ENCODE measurements at regions not wholly inside any gene's neighbourhood (a gene's known extent, or its start where the extent isn't known, plus 50 kb on each side); places are given as distances from the start of the nearest gene placed in this dataset.
A peak's percentile ranks its signal among the peaks of the same experiment; 100 is the strongest.

- no peaks in the 10 kb centered on the region for H3K36me3 ChIP-seq (ENCODE audit: insufficient read depth, low read length)
- H3K4me2 ChIP-seq (ENCODE audit: low read length), result peak overlapping the region; percentile 75
- H3K9me3 ChIP-seq (replicated peaks; ENCODE audit: low read length), result no peaks in the 10 kb centered on the region
- H3K27me3 ChIP-seq (ENCODE audit: control insufficient read depth, insufficient read depth, low read length), result no peaks in the 10 kb centered on the region
- peak overlapping the region; percentile 59 for H3K9ac ChIP-seq (ENCODE audit: low read depth, low read length)
- peak overlapping the region; percentile 44 for H3K4me3 ChIP-seq (ENCODE audit: low read length)
- H3K4me1 ChIP-seq (ENCODE audit: control insufficient read depth, insufficient read depth, low read length), result peaks cover 52% of the 10 kb centered on the region
Observed at GRCh38 chr12:75724928-75725312, 213.5 kb upstream of the KRR1 start.

GRCh38 chr12:75724307-75724927 is 213.0 kb upstream of the KRR1 start:
- H3K36me3 ChIP-seq (ENCODE audit: insufficient read depth, low read length), result no peaks in the 10 kb centered on the region
- peak overlapping the region; percentile 75 for H3K4me2 ChIP-seq (ENCODE audit: low read length)
- H3K4me1 ChIP-seq (ENCODE audit: control insufficient read depth, insufficient read depth, low read length), result peaks cover 52% of the 10 kb centered on the region
- H3K9me3 ChIP-seq (replicated peaks; ENCODE audit: low read length), result no peaks in the 10 kb centered on the region
- no peaks in the 10 kb centered on the region for H3K27me3 ChIP-seq (ENCODE audit: control insufficient read depth, insufficient read depth, low read length)
- H3K9ac ChIP-seq (ENCODE audit: low read depth, low read length), result peak overlapping the region; percentile 57
- H3K4me3 ChIP-seq (ENCODE audit: low read length), result peak overlapping the region; percentile 44

GRCh38 chr12:75722714-75723200 is 211.3 kb upstream of the KRR1 start:
- H3K9me3 ChIP-seq (replicated peaks; ENCODE audit: low read length), result no peaks in the 10 kb centered on the region
- no peak overlapping the region for H3K4me3 ChIP-seq (ENCODE audit: low read length)
- no peaks in the 10 kb centered on the region for H3K27me3 ChIP-seq (ENCODE audit: control insufficient read depth, insufficient read depth, low read length)
- peak overlapping the region; percentile 19 for H3K4me2 ChIP-seq (ENCODE audit: low read length)
- H3K9ac ChIP-seq (ENCODE audit: low read depth, low read length), result peak overlapping the region; percentile 42
- no peaks in the 10 kb centered on the region for H3K36me3 ChIP-seq (ENCODE audit: insufficient read depth, low read length)
- H3K4me1 ChIP-seq (ENCODE audit: control insufficient read depth, insufficient read depth, low read length), result peaks cover 52% of the 10 kb centered on the region

- Histone ChIP-seq H3K9me3 (replicated peaks; ENCODE audit: low read length) (no peaks in the 10 kb centered on the region), H3K27me3 (ENCODE audit: control insufficient read depth, insufficient read depth, low read length) (no peaks in the 10 kb centered on the region), H3K36me3 (ENCODE audit: insufficient read depth, low read length) (no peaks in the 10 kb centered on the region), H3K4me3 (ENCODE audit: low read length) (no peak overlapping the region), H3K4me2 (ENCODE audit: low read length) (no peak overlapping the region), H3K4me1 (ENCODE audit: control insufficient read depth, insufficient read depth, low read length) (peaks cover 52% of the 10 kb centered on the region), H3K9ac (ENCODE audit: low read depth, low read length) (no peak overlapping the region)
Observed at GRCh38 chr12:75721796-75722195, 210.4 kb upstream of the KRR1 start.

GRCh38 chr12:75720812-75721641 is 209.6 kb upstream of the KRR1 start:
- H3K9me3 ChIP-seq (replicated peaks; ENCODE audit: low read length), result no peaks in the 10 kb centered on the region
- no peaks in the 10 kb centered on the region for H3K27me3 ChIP-seq (ENCODE audit: control insufficient read depth, insufficient read depth, low read length)
- H3K36me3 ChIP-seq (ENCODE audit: insufficient read depth, low read length), result no peaks in the 10 kb centered on the region
- H3K9ac ChIP-seq (ENCODE audit: low read depth, low read length), result no peak overlapping the region
- no peak overlapping the region for H3K4me3 ChIP-seq (ENCODE audit: low read length)
- no peak overlapping the region for H3K4me2 ChIP-seq (ENCODE audit: low read length)
- peaks cover 50% of the 10 kb centered on the region for H3K4me1 ChIP-seq (ENCODE audit: control insufficient read depth, insufficient read depth, low read length)

GRCh38 chr12:75717902-75718301 is 206.5 kb upstream of the KRR1 start:
- H3K9me3 ChIP-seq (replicated peaks; ENCODE audit: low read length), result no peaks in the 10 kb centered on the region
- H3K4me1 ChIP-seq (ENCODE audit: control insufficient read depth, insufficient read depth, low read length), result peaks cover 27% of the 10 kb centered on the region
- no peak overlapping the region for H3K9ac ChIP-seq (ENCODE audit: low read depth, low read length)
- no peak overlapping the region for H3K4me2 ChIP-seq (ENCODE audit: low read length)
- no peak overlapping the region for H3K4me3 ChIP-seq (ENCODE audit: low read length)
- no peaks in the 10 kb centered on the region for H3K27me3 ChIP-seq (ENCODE audit: control insufficient read depth, insufficient read depth, low read length)
- H3K36me3 ChIP-seq (ENCODE audit: insufficient read depth, low read length), result no peaks in the 10 kb centered on the region

- no peak overlapping the region for H3K9ac ChIP-seq (ENCODE audit: low read depth, low read length)
Observed at GRCh38 chr12:75716291-75717025, 205.0 kb upstream of the KRR1 start.

GRCh38 chr12:75715682-75716081 is 204.3 kb upstream of the KRR1 start:
- no peak overlapping the region for H3K4me3 ChIP-seq (ENCODE audit: low read length)
- H3K4me1 ChIP-seq (ENCODE audit: control insufficient read depth, insufficient read depth, low read length), result peaks cover 6% of the 10 kb centered on the region
- no peaks in the 10 kb centered on the region for H3K9me3 ChIP-seq (replicated peaks; ENCODE audit: low read length)
- no peaks in the 10 kb centered on the region for H3K27me3 ChIP-seq (ENCODE audit: control insufficient read depth, insufficient read depth, low read length)
- no peak overlapping the region for H3K4me2 ChIP-seq (ENCODE audit: low read length)
- no peaks in the 10 kb centered on the region for H3K36me3 ChIP-seq (ENCODE audit: insufficient read depth, low read length)
- no peak overlapping the region for H3K9ac ChIP-seq (ENCODE audit: low read depth, low read length)

More at GRCh38 chr12:75716291-75717025, 205.0 kb upstream of the KRR1 start:
- H3K4me1 ChIP-seq (ENCODE audit: control insufficient read depth, insufficient read depth, low read length), result peaks cover 14% of the 10 kb centered on the region
- no peaks in the 10 kb centered on the region for H3K36me3 ChIP-seq (ENCODE audit: insufficient read depth, low read length)
- no peaks in the 10 kb centered on the region for H3K9me3 ChIP-seq (replicated peaks; ENCODE audit: low read length)
- no peak overlapping the region for H3K4me2 ChIP-seq (ENCODE audit: low read length)
- no peaks in the 10 kb centered on the region for H3K27me3 ChIP-seq (ENCODE audit: control insufficient read depth, insufficient read depth, low read length)
- no peak overlapping the region for H3K4me3 ChIP-seq (ENCODE audit: low read length)

GRCh38 chr12:75715323-75715644 is 203.9 kb upstream of the KRR1 start:
- no peak overlapping the region for H3K9ac ChIP-seq (ENCODE audit: low read depth, low read length)
- peaks cover 5% of the 10 kb centered on the region for H3K4me1 ChIP-seq (ENCODE audit: control insufficient read depth, insufficient read depth, low read length)
- H3K36me3 ChIP-seq (ENCODE audit: insufficient read depth, low read length), result no peaks in the 10 kb centered on the region
- no peaks in the 10 kb centered on the region for H3K9me3 ChIP-seq (replicated peaks; ENCODE audit: low read length)
- no peak overlapping the region for H3K4me3 ChIP-seq (ENCODE audit: low read length)
- H3K27me3 ChIP-seq (ENCODE audit: control insufficient read depth, insufficient read depth, low read length), result no peaks in the 10 kb centered on the region
- no peak overlapping the region for H3K4me2 ChIP-seq (ENCODE audit: low read length)

- no peaks in the 10 kb centered on the region for H3K36me3 ChIP-seq (ENCODE audit: insufficient read depth, low read length)
- H3K27me3 ChIP-seq (ENCODE audit: control insufficient read depth, insufficient read depth, low read length), result no peaks in the 10 kb centered on the region
- no peak overlapping the region for H3K4me2 ChIP-seq (ENCODE audit: low read length)
- no peak overlapping the region for H3K9ac ChIP-seq (ENCODE audit: low read depth, low read length)
- peaks cover 5% of the 10 kb centered on the region for H3K4me1 ChIP-seq (ENCODE audit: control insufficient read depth, insufficient read depth, low read length)
- H3K4me3 ChIP-seq (ENCODE audit: low read length), result no peak overlapping the region
- H3K9me3 ChIP-seq (replicated peaks; ENCODE audit: low read length), result no peaks in the 10 kb centered on the region
Observed at GRCh38 chr12:75714462-75715322, 203.3 kb upstream of the KRR1 start.

- Histone ChIP-seq H3K9me3 (replicated peaks; ENCODE audit: low read length) (no peaks in the 10 kb centered on the region), H3K9ac (ENCODE audit: low read depth, low read length) (no peak overlapping the region), H3K4me3 (ENCODE audit: low read length) (no peak overlapping the region), H3K27me3 (ENCODE audit: control insufficient read depth, insufficient read depth, low read length) (no peaks in the 10 kb centered on the region), H3K36me3 (ENCODE audit: insufficient read depth, low read length) (no peaks in the 10 kb centered on the region), H3K4me2 (ENCODE audit: low read length) (no peak overlapping the region), H3K4me1 (ENCODE audit: control insufficient read depth, insufficient read depth, low read length) (peaks cover 5% of the 10 kb centered on the region)
Observed at GRCh38 chr12:75713434-75713833, 202.0 kb upstream of the KRR1 start.
